D721Med (cell line): ENCODE measurements at regions not wholly inside any gene's neighbourhood (a gene's known extent, or its start where the extent isn't known, plus 50 kb on each side); places are given as distances from the start of the nearest gene placed in this dataset.
A peak's percentile ranks its signal among the peaks of the same experiment; 100 is the strongest.
"Not testable (repeated sequence)": the region's sequence is repeated elsewhere in the genome, so short reads cannot be mapped to it uniquely, and the experiment has no call there.

ENCODE experiments used
- DNase-seq: peaks from one replicate; pipeline ENCODE4 v3.0.0; 2011; ENCODE audit warnings: low spot score; ENCODE audit not compliant: insufficient read length
- FAIRE-seq: peaks from 2 replicates; lab custom pipeline; 2011; peaks lifted over from hg19 to GRCh38; lab: Jason Lieb, UNC
- TF ChIP-seq, protein P1 (sequence below): IDR thresholded peaks from 2 replicates; pipeline ENCODE4 v1.5.1; 2012; ENCODE audit warnings: mild to moderate bottlenecking, control low read depth; ENCODE audit not compliant: insufficient read depth; ENCODE audit errors: missing control alignments

DNA sequence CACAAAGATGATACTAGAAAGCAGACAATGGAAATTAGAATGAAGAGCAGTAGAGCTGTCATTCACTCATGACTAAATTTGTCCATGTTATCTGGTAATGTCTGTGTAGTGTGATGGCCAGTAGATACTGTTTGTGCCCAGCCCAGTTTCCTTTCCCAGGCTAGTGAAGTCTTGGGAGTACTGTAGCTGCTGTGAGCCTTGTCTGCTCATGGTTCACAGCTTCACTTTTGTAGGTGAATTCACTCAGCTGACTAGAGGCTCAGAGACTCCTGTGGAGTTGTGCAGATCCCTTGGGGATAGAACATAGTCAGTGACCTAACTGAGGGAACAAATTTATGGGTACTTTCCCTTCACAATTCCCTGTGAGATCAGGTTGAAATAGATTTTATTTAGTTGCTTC is 572.5 kb downstream of the ARL4A start:
- TF ChIP-seq, protein P1, sequence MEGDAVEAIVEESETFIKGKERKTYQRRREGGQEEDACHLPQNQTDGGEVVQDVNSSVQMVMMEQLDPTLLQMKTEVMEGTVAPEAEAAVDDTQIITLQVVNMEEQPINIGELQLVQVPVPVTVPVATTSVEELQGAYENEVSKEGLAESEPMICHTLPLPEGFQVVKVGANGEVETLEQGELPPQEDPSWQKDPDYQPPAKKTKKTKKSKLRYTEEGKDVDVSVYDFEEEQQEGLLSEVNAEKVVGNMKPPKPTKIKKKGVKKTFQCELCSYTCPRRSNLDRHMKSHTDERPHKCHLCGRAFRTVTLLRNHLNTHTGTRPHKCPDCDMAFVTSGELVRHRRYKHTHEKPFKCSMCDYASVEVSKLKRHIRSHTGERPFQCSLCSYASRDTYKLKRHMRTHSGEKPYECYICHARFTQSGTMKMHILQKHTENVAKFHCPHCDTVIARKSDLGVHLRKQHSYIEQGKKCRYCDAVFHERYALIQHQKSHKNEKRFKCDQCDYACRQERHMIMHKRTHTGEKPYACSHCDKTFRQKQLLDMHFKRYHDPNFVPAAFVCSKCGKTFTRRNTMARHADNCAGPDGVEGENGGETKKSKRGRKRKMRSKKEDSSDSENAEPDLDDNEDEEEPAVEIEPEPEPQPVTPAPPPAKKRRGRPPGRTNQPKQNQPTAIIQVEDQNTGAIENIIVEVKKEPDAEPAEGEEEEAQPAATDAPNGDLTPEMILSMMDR = no peak
- DNase-seq (no peak), FAIRE-seq (no peak)

DNA sequence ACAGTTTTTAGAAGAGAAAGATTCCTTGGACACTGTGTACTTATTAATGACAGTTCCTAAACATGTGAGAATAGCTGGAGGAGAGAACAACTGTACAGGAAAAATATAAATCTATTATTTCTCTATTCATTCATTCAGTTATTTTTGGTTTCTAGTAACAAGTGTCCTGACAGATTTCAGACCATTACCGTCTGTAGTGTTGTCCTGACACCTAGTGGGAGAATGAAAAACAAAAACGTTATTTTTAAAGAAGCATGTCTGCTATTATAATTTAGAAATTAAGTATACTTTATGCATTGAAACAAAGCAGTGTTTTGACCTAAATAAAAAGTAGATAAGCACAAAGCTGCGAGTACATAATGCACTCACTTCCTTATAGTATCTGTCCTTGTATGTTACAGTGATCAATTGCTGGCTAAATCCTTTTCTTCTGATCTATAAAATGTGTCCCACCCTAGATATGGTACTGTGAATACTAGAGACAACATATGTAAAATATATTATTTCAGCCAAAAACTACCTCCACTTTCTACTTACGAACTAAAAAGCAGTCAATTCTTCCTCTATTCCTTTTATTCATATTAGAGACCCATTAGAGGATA is 575.6 kb downstream of the ARL4A start:
- TF ChIP-seq, protein P1 = peak; percentile 81
- no peak for DNase-seq
- FAIRE-seq = peak; percentile 63

DNA sequence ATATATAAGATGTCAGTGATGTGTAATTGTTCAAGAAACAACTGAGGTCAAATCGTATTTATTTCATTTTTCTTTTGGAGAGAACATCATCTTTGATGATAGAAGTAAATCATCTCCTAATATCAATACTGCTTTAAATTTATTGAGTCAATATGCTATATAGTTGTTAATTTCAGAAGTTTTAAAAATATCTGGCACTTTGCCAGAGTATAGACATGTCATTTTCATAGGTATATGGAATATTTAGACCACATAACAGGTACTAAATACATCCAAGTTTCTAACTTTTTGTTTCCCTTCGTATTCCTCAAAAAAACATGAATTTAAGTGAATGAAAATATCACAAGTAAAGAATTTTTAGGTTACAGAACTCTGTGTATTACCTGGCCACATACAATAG is 577.8 kb downstream of the ARL4A start:
- no peak for DNase-seq
- TF ChIP-seq, protein P1 = no peak
- FAIRE-seq = no peak

DNA sequence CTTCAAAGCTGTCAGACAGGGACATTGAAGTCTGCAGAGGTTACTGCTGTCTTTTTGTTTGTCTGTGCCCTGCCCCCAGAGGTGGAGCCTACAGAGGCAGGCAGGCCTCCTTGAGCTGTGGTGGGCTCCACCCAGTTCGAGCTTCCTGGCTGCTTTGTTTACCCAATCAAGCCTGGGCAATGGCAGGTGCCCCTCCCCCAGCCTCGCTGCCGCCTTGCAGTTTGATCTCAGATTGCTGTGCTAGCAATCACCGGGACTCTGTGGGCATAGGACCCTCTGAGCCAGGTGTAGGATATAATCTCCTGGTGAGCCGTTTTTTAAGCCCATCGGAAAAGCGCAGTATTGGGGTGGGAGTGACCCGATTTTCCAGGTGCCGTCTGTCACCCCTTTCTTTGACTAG is 586.8 kb downstream of the ARL4A start:
- FAIRE-seq, DNase-seq: not testable (repeated sequence)

DNA sequence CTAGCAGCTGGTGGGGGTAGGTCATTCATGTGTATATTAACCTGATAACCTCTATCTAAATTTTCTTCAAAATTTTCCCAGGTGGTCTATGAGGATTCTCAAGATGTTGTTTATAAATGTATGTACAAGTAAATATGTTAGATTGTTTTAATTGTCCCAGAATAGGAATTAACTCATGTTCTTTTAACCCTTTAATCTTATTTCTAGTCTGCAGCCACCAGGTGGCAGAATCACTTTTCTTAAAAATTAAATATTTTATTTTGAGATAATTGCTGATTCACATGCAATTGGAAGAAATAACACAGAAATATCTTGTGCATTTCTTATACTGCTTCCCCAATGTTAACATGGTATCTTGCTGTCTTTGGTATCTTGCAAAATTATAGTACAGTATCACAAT is 589.5 kb downstream of the ARL4A start:
- FAIRE-seq (no peak), DNase-seq (no peak)
- TF ChIP-seq, protein P1 = peak; percentile 35

DNA sequence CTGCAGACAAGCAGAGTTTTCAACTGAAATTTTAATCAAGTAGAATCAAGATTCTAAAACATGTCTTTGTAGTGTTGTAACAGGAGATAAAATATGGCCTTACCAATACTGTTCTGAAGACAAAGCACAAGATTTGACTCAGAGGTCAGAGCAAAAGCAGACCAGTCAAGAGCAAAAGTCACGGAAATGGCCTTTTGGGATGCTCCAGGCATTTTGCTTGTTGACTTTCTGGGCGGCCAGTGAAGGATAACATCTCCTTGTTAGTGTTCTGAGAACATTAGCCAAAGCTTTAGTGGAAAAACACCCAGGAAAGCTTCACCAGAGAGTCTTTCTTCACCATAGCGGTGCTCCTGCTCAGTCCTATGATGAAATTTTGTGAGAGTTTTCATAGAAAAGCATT is 590.6 kb downstream of the ARL4A start:
- TF ChIP-seq, protein P1 = no peak
- no peak for DNase-seq
- peak; percentile 29 for FAIRE-seq

DNA sequence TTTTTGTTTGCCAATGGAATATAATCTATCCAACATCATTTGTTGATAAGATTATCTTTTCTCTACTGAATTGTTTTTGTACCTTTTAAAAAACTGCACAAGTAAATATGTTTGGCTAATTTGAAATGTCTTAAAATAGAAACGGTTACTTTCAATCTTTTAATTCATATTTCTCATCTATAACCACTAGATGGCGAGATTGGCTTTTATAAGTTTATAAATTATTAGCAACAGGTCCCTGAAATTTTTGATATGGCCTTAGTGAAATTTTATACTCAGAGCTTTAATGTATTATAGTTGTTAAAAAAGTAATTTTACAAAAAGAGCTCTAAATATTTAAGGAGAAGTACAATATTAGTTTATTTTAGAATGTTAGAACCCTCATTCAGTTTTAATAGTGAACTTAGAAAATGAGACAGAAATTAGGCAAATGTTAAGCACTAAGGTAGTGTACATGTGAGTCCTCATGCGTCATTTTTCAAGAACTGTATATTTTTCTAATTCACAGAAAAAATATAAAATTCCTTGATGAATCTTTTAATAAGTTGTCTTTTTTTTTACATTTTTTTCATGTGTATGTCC is 592.5 kb downstream of the ARL4A start:
- no peak for FAIRE-seq
- TF ChIP-seq, protein P1 = peak; percentile 39
- DNase-seq = no peak
